Right cardiac atrium (tissue), 5 donors: ENCODE measurements at regions not wholly inside any gene's neighbourhood (a gene's known extent, or its start where the extent isn't known, plus 50 kb on each side); places are given as distances from the start of the nearest gene placed in this dataset.
"Not testable (repeated sequence)": the region's sequence is repeated elsewhere in the genome, so short reads cannot be mapped to it uniquely, and the experiment has no call there.

Source experiments
- ATAC-seq, 2 donors: fragments of 200-7000 bp; cut with Tn5 transposase; one replicate each; pipeline versions ENCODE4 v1.8.0 to v1.9.1; 2020; ENCODE audit warnings: moderate library complexity in 2 of 2, mild to moderate bottlenecking in 1 of 2
- DNase-seq, 3 donors: peaks; one replicate each; pipeline ENCODE4 v3.0.0-alpha.2; 2020
- H3K27ac ChIP-seq: one replicate; pipeline ENCODE4 v1.5.1; 2013; ENCODE audit warnings: mild to moderate bottlenecking, low read length, control low read depth, moderate library complexity
- H3K27me3 ChIP-seq: one replicate; pipeline ENCODE4 v1.6.1; 2013; ENCODE audit not compliant: control insufficient read depth, insufficient read depth
- H3K4me1 ChIP-seq: one replicate; pipeline ENCODE4 v1.6.1; 2013; ENCODE audit warnings: low read length; ENCODE audit not compliant: control insufficient read depth, insufficient read depth
- H3K4me3 ChIP-seq: one replicate; pipeline ENCODE4 v1.5.1; 2013; ENCODE audit warnings: low read length, control low read depth
- H3K9me3 ChIP-seq: one replicate; pipeline ENCODE4 v1.6.1; 2013; ENCODE audit warnings: low read length; ENCODE audit not compliant: control insufficient read depth
- WGBS: extraction: QIAGEN DNeasy Blood & Tissue Kit; methylation state at CpG from one replicate; pipeline ENCODE4 v1.1.7; 2013; 5-methylcytosine and 5-hydroxymethylcytosine counted together
- intact Hi-C, 4 donors: fragments of 100-400 bp; cut with DNase I; formaldehyde crosslinking; loops; one replicate each; pipeline versions ENCODE4 v1.11.0 to v1.14.0; 2022 to 2023
- donor health status: healthy with polysubstance abuse.
- donor health status: DM: no; HTN: yes; CAD: no.
- donor health status: DM: no; HTN: no; CAD: no.
- donor health status: DM: no; HTN: yes; CAD: no; lungs with severe emphysema.
- donor health status: DM: yes; HTN: yes; CAD: no.

- Histone ChIP-seq H3K4me3 (no peak overlapping the region), H3K27ac (no peak overlapping the region), H3K4me1 (no peaks in the 10 kb centered on the region), H3K9me3 (no peaks in the 10 kb centered on the region), H3K27me3 (no peaks in the 10 kb centered on the region)
- intact Hi-C loops = no loop called here
- ATAC-seq (no peak), DNase-seq (no peak)
- WGBS = 81% methylated on average over 8 of the region's 8 CpGs
Observed at GRCh38 chr6:74479960-74480359, 725.9 kb downstream of the COL12A1 start.

GRCh38 chr6:74479420-74479819 lies 726.4 kb downstream of the COL12A1 start:
- DNase-seq = no peak
- no peak overlapping the region for H3K27ac ChIP-seq
- no peaks in the 10 kb centered on the region for H3K4me1 ChIP-seq
- no peaks in the 10 kb centered on the region for H3K27me3 ChIP-seq
- intact Hi-C loops = no loop called here
- H3K4me3 ChIP-seq = no peak overlapping the region
- 84% methylated on average over 4 of the region's 4 CpGs for WGBS
- ATAC-seq = no peak
- no peaks in the 10 kb centered on the region for H3K9me3 ChIP-seq

- H3K9me3 ChIP-seq, H3K4me1 ChIP-seq, ATAC-seq, H3K27me3 ChIP-seq, H3K4me3 ChIP-seq, H3K27ac ChIP-seq, DNase-seq, intact Hi-C loops: not testable (repeated sequence)
- WGBS = 96% methylated on average over 10 of the region's 10 CpGs
Observed at GRCh38 chr6:74474046-74474445, 731.8 kb downstream of the COL12A1 start.

GRCh38 chr6:74468552-74468951 lies 737.3 kb downstream of the COL12A1 start:
- H3K27ac ChIP-seq, H3K4me1 ChIP-seq, H3K27me3 ChIP-seq, H3K9me3 ChIP-seq, H3K4me3 ChIP-seq, DNase-seq, ATAC-seq, intact Hi-C loops: not testable (repeated sequence)
- 93% methylated on average over 15 of the region's 15 CpGs for WGBS

GRCh38 chr6:74467533-74468215 lies 738.2 kb downstream of the COL12A1 start:
- no peaks in the 10 kb centered on the region for H3K9me3 ChIP-seq
- ATAC-seq (no peak), DNase-seq (no peak)
- H3K27me3 ChIP-seq = no peaks in the 10 kb centered on the region
- no peak overlapping the region for H3K4me3 ChIP-seq
- H3K27ac ChIP-seq = no peak overlapping the region
- intact Hi-C loops = no loop called here
- 87% methylated on average over 2 of the region's 2 CpGs for WGBS
- H3K4me1 ChIP-seq = no peaks in the 10 kb centered on the region

- H3K27ac ChIP-seq = no peak overlapping the region
- H3K9me3 ChIP-seq = no peaks in the 10 kb centered on the region
- H3K27me3 ChIP-seq = no peaks in the 10 kb centered on the region
- H3K4me1 ChIP-seq = no peaks in the 10 kb centered on the region
- DNase-seq (no peak), ATAC-seq (no peak)
- H3K4me3 ChIP-seq = no peak overlapping the region
- WGBS = 78% methylated on average over 2 of the region's 2 CpGs
- intact Hi-C loops = no loop called here
Observed at GRCh38 chr6:74466572-74466971, 739.3 kb downstream of the COL12A1 start.

GRCh38 chr6:74459260-74459659 lies 746.6 kb downstream of the COL12A1 start:
- no peak overlapping the region for H3K27ac ChIP-seq
- H3K9me3 ChIP-seq = no peaks in the 10 kb centered on the region
- ATAC-seq (no peak), DNase-seq (no peak)
- no peak overlapping the region for H3K4me3 ChIP-seq
- no peaks in the 10 kb centered on the region for H3K27me3 ChIP-seq
- intact Hi-C loops = no loop called here
- 80% methylated on average over 7 of the region's 7 CpGs for WGBS
- no peaks in the 10 kb centered on the region for H3K4me1 ChIP-seq

GRCh38 chr6:74458536-74458935 lies 747.3 kb downstream of the COL12A1 start:
- H3K9me3 ChIP-seq = no peaks in the 10 kb centered on the region
- intact Hi-C loops = no loop called here
- no peak overlapping the region for H3K4me3 ChIP-seq
- ATAC-seq = no peak
- no peak overlapping the region for H3K27ac ChIP-seq
- no peaks in the 10 kb centered on the region for H3K27me3 ChIP-seq
- DNase-seq = no peak
- no peaks in the 10 kb centered on the region for H3K4me1 ChIP-seq
- 44% methylated on average over 1 of the region's 1 CpG for WGBS

- Histone ChIP-seq H3K27ac (no peak overlapping the region), H3K4me3 (no peak overlapping the region), H3K4me1 (no peaks in the 10 kb centered on the region), H3K27me3 (no peaks in the 10 kb centered on the region), H3K9me3 (no peaks in the 10 kb centered on the region)
- DNase-seq (no peak), ATAC-seq (no peak)
- intact Hi-C loops = no loop called here
- WGBS = 93% methylated on average over 1 of the region's 1 CpG
Observed at GRCh38 chr6:74455786-74456185, 750.1 kb downstream of the COL12A1 start.

- Histone ChIP-seq H3K4me3 (no peak overlapping the region), H3K27ac (no peak overlapping the region), H3K27me3 (no peaks in the 10 kb centered on the region), H3K4me1 (no peaks in the 10 kb centered on the region), H3K9me3 (no peaks in the 10 kb centered on the region)
- intact Hi-C loops = no loop called here
- 64% methylated on average over 5 of the region's 5 CpGs for WGBS
- no peak for ATAC-seq
- DNase-seq = no peak
Observed at GRCh38 chr6:74451953-74452352, 753.9 kb downstream of the COL12A1 start.

GRCh38 chr6:74448850-74449249 lies 752.8 kb downstream of the CD109 start:
- Histone ChIP-seq H3K4me3 (no peak overlapping the region), H3K4me1 (no peaks in the 10 kb centered on the region), H3K27ac (no peak overlapping the region), H3K27me3 (no peaks in the 10 kb centered on the region), H3K9me3 (no peaks in the 10 kb centered on the region)
- 92% methylated on average over 4 of the region's 4 CpGs for WGBS
- no peak for DNase-seq
- intact Hi-C loops = no loop called here
- no peak for ATAC-seq

GRCh38 chr6:74447013-74447412 lies 751.0 kb downstream of the CD109 start:
- DNase-seq (no peak), ATAC-seq (no peak)
- Histone ChIP-seq H3K4me1 (no peaks in the 10 kb centered on the region), H3K27me3 (no peaks in the 10 kb centered on the region), H3K27ac (no peak overlapping the region), H3K9me3 (no peaks in the 10 kb centered on the region), H3K4me3 (no peak overlapping the region)
- intact Hi-C loops = no loop called here
- 63% methylated on average over 5 of the region's 5 CpGs for WGBS
